ENCODE measurements at regions not wholly inside any gene's neighbourhood (a gene's known extent, or its start where the extent isn't known, plus 50 kb on each side); places are given as distances from the start of the nearest gene placed in this dataset.
A peak's percentile ranks its signal among the peaks of the same experiment; 100 is the strongest.
"Not testable (repeated sequence)": the region's sequence is repeated elsewhere in the genome, so short reads cannot be mapped to it uniquely, and the experiment has no call there.

- Histone ChIP-seq H3K4me3 (no peak overlapping the region), H3K27ac (no peak overlapping the region), H3K4me1 (peaks cover 0 to 7% (median 2%) of the 10 kb centered on the region in 4 donors), H3K36me3 (no peaks in the 10 kb centered on the region), H3K27me3 (no peaks in the 10 kb centered on the region), H3K9me3 (no peaks in the 10 kb centered on the region)
- no peak for DNase-seq
- 62 to 80% (median 77%) methylated on average over 12 of the region's 12 CpGs for WGBS, 5 donors
- intact Hi-C loops (cut with DNase I; ENCODE audit: low total_unique reads): no loop called here
- TF ChIP-seq EP300 (IDR thresholded peaks at IDR 0.05) (no peak), CTCF (IDR thresholded peaks at IDR 0.05) (no peak), POLR2AphosphoS5 (IDR thresholded peaks at IDR 0.05) (no peak), POLR2A (IDR thresholded peaks at IDR 0.05) (no peak)
Observed at GRCh38 chr2:7378591-7378990, 461.4 kb downstream of the RNF144A start.

- intact Hi-C loops (cut with DNase I; ENCODE audit: low total_unique reads): no loop called here
- 83 to 91% (median 84%) methylated on average over 3 of the region's 3 CpGs for whole genome bisulfite sequencing, 5 donors
- no peaks in the 10 kb centered on the region for H3K9me3 ChIP-seq
- no peaks in the 10 kb centered on the region for H3K36me3 ChIP-seq
- no peak overlapping the region for H3K4me3 ChIP-seq
- TF ChIP-seq CTCF (IDR thresholded peaks at IDR 0.05) (no peak), POLR2A (IDR thresholded peaks at IDR 0.05) (no peak), POLR2AphosphoS5 (IDR thresholded peaks at IDR 0.05) (no peak), EP300 (IDR thresholded peaks at IDR 0.05) (no peak)
- DNase-seq: peak in 1 of 2 donors; percentile 41
- H3K27me3 ChIP-seq: no peaks in the 10 kb centered on the region
- peaks cover 0 to 7% (median 2%) of the 10 kb centered on the region in 4 donors for H3K4me1 ChIP-seq
- H3K27ac ChIP-seq: no peak overlapping the region
Observed at GRCh38 chr2:7379799-7380198, 462.6 kb downstream of the RNF144A start.

- no peaks in the 10 kb centered on the region for H3K36me3 ChIP-seq
- WGBS, 5 donors: 70 to 77% (median 75%) methylated on average over 11 of the region's 11 CpGs
- TF ChIP-seq POLR2A (IDR thresholded peaks at IDR 0.05): no peak
- TF ChIP-seq CTCF (IDR thresholded peaks at IDR 0.05): no peak
- no peak for TF ChIP-seq POLR2AphosphoS5 (IDR thresholded peaks at IDR 0.05)
- no peak for TF ChIP-seq EP300 (IDR thresholded peaks at IDR 0.05)
- H3K4me3 ChIP-seq: no peak overlapping the region
- no peaks in the 10 kb centered on the region for H3K27me3 ChIP-seq
- H3K4me1 ChIP-seq: no peaks in the 10 kb centered on the region
- H3K9me3 ChIP-seq: no peaks in the 10 kb centered on the region
- no peak overlapping the region for H3K27ac ChIP-seq
- intact Hi-C loops (cut with DNase I; ENCODE audit: low total_unique reads): no loop called here
- DNase-seq: no peak
Observed at GRCh38 chr2:7384773-7385349, 467.6 kb downstream of the RNF144A start.

GRCh38 chr2:7390311-7390710, 473.1 kb downstream of the RNF144A start:
- H3K27ac ChIP-seq; H3K36me3 ChIP-seq; intact Hi-C loops (cut with DNase I; ENCODE audit: low total_unique reads); DNase-seq; H3K27me3 ChIP-seq; H3K4me3 ChIP-seq; H3K9me3 ChIP-seq; H3K4me1 ChIP-seq: not testable (repeated sequence)
- 80 to 88% (median 84%) methylated on average over 4 of the region's 4 CpGs for WGBS, 5 donors

GRCh38 chr2:7392076-7392787, 475.0 kb downstream of the RNF144A start:
- intact Hi-C loops (cut with DNase I; ENCODE audit: low total_unique reads): no loop called here
- H3K4me1 ChIP-seq: no peaks in the 10 kb centered on the region
- WGBS, 5 donors: 74 to 82% (median 75%) methylated on average over 11 of the region's 11 CpGs
- no peaks in the 10 kb centered on the region for H3K27me3 ChIP-seq
- H3K4me3 ChIP-seq: no peak overlapping the region
- DNase-seq: no peak
- H3K27ac ChIP-seq: no peak overlapping the region
- TF ChIP-seq POLR2A (IDR thresholded peaks at IDR 0.05) (no peak), POLR2AphosphoS5 (IDR thresholded peaks at IDR 0.05) (no peak), EP300 (IDR thresholded peaks at IDR 0.05) (no peak), CTCF (IDR thresholded peaks at IDR 0.05) (no peak)
- no peaks in the 10 kb centered on the region for H3K36me3 ChIP-seq
- no peaks in the 10 kb centered on the region for H3K9me3 ChIP-seq
